GM18499 (cell line): ENCODE measurements at regions not wholly inside any gene's neighbourhood (a gene's known extent, or its start where the extent isn't known, plus 50 kb on each side); places are given as distances from the start of the nearest gene placed in this dataset.
"Not testable (repeated sequence)": the region's sequence is repeated elsewhere in the genome, so short reads cannot be mapped to it uniquely, and the experiment has no call there.

Experiments
- ATAC-seq: cut with Tn5 transposase; IDR thresholded peaks from one replicate; pipeline ENCODE4 v1.9.1; 2021; ENCODE audit warnings: moderate number of reproducible peaks; ENCODE audit not compliant: insufficient read depth, unreplicated experiment

GRCh38 chr3:20378315-20378714 is 192.3 kb upstream of the SGO1 start:
- no peak for ATAC-seq

- no peak for ATAC-seq
Observed at GRCh38 chr3:20376665-20377217, 190.7 kb upstream of the SGO1 start.

GRCh38 chr3:20375302-20375701 is 189.3 kb upstream of the SGO1 start:
- ATAC-seq: no peak

DNA sequence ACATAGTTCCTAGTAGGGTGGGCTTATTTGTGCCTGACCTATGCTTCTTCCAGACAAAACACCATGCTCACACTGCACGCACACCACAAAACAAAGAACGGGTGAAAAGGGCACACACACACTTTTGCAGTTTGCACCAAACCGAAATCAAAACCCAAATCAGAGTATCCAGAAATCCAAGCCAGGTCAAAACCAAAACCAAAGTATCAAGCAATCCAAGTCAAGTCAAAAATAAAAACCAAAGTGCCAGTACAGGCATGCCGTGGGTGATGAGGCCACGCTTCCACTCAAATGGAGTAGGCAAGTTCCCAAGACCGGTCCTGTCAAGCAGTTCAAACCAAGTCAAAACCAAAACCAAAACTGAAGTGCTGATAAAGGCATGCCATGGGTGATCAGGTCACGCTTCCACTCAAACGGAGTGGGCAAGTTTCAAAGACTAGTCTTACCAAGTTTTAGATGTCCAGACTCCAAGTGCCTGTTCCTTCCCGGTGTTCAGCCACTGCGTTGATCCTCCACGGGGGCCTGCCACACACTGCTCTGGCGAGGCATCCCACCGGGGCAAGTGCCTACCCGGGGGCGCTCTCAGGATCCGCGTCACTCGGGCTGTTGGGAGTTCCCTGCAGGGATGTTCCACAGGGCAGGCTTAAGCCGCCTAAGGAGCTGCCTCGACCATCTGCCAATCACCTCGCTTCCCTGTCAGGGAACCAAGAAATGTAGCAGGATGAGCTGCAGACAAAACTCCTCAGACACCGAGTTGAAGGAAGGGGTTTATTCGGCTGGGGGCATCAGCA is 184.5 kb upstream of the SGO1 start:
- ATAC-seq: not testable (repeated sequence)

- ATAC-seq: no peak
Observed at GRCh38 chr3:20361000-20361399, 175.0 kb upstream of the SGO1 start.

DNA sequence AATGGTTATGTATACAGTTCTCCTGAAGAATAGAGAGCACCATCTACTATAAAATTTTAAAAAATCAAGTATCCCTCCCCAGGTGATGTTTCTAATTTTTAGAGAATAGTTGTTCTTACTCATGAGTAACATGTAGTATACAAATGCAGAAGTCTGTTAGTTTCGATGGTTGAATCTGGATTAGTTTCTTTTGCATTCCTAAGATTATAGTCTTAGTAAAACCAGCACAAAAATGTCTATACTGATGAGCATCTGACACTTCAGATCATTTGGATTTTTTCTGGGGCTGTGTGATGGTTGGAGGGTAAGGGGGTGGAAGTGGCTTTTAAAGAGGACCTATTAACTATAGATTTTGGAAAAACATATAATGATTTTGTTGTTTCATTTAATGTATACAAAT is 167.3 kb upstream of the SGO1 start:
- no peak for ATAC-seq

- ATAC-seq: no peak
Observed at GRCh38 chr3:20352546-20353179, 166.7 kb upstream of the SGO1 start.

DNA sequence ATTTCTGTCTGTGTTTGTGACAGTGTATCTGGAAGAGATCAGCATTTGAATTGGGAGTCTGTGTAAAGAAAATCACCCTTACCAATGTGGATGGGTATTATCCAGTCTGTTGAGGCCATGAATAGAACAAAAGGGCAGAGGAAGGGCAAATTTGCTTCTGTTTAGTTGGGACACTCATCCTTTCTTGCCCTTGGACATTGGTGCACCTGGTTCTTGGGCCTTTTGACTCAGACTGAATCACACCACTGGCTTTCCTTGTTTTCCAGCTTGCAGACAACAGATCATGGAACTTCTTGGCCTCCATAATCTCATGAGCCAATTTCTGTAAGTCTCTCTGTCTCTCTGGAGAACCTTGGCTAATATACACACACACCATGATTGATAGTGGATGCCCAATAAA is 164.4 kb upstream of the SGO1 start:
- ATAC-seq: no peak

GRCh38 chr3:20346916-20347315 is 160.9 kb upstream of the SGO1 start:
- ATAC-seq: no peak

GRCh38 chr3:20346369-20346768 is 160.4 kb upstream of the SGO1 start:
- ATAC-seq: no peak

DNA sequence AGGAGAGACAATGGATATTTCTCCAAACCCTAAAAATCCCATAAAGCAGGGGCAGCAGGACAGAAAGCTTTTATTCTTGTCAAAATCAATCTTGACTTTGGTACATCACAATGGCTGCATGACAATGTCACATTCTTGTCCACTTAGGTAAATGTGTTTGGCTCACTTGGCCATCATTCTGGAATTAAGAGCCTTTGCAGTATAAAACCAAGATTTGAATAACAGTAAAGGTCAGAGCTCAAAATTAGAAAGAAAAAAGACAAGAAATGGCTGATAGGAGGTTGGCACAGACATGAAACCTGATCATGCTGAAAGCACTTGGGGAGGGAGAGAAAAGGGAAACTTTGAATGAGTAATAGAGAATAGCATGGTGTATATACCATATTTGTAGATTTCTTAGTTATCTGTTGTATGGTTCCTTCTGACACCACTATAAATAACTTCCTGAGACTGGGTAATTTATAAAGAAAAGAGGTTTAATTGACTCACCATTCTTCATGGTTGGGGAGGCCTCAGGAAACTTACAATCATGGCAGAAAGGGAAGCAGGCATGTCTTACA is 158.5 kb upstream of the SGO1 start:
- ATAC-seq: no peak

- ATAC-seq: no peak
Observed at GRCh38 chr3:20343790-20344189, 157.8 kb upstream of the SGO1 start.

- peak; percentile 85 for ATAC-seq
Observed at GRCh38 chr3:20340324-20340928, 154.4 kb upstream of the SGO1 start.

DNA sequence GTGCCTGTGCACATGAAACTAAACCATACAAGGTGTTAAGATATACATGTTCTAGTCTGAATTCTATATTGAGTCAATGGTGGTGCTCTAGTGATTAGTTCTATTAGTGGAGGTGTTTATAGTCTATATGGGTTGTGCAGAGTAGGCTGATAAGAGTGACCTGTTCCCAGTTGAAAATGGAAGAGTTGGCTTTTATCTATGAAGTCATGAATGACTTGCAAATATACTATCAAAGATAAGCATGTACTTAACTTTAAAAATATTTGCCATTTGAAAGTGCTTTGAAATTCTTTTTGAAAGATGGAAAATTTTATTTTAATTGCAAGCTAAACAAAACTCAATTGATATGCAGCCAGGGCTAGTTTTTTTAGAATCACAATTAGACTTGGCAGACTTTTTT is 150.6 kb upstream of the SGO1 start:
- ATAC-seq: no peak

DNA sequence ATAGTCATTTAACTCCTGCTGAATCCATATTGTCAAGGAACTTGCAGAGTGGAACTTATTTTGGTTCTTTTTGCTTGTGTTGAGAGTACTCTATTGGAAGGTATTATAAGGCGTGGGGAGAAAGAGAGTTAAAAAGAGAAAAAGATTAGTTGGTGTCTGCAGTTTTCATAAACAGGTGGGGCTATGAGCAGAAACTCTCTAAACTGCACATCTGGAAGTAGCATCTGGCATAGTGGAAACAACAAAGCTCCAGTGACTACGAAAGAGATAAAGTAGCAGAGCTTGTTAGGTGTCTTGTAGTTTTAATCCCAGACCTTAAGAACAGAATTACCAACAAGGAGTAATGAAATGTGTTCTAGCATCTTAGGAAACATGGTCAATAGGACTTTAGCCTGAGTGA is 148.8 kb upstream of the SGO1 start:
- no peak for ATAC-seq

DNA sequence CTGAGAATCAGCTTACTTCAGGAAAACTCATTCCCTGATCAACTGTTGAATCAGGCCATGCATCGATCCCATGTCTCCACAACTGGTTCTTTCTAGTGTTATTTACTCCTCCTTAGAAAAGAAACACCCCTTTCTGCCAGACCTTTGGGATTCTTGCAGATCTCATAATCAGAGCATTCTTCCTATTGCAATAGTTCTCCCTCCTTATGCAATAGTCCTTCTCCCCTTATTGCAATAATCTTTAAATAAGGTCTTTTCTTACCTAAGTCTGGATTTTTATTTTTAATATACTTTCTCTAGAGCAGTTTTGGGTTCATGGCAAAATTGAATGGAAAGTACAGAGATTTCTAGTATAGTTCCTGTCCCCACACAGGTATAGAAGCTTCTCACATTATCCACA is 141.9 kb upstream of the SGO1 start:
- ATAC-seq: no peak

GRCh38 chr3:20326541-20326940 is 140.5 kb upstream of the SGO1 start:
- ATAC-seq: no peak

GRCh38 chr3:20325563-20325962 is 139.6 kb upstream of the SGO1 start:
- ATAC-seq: no peak

DNA sequence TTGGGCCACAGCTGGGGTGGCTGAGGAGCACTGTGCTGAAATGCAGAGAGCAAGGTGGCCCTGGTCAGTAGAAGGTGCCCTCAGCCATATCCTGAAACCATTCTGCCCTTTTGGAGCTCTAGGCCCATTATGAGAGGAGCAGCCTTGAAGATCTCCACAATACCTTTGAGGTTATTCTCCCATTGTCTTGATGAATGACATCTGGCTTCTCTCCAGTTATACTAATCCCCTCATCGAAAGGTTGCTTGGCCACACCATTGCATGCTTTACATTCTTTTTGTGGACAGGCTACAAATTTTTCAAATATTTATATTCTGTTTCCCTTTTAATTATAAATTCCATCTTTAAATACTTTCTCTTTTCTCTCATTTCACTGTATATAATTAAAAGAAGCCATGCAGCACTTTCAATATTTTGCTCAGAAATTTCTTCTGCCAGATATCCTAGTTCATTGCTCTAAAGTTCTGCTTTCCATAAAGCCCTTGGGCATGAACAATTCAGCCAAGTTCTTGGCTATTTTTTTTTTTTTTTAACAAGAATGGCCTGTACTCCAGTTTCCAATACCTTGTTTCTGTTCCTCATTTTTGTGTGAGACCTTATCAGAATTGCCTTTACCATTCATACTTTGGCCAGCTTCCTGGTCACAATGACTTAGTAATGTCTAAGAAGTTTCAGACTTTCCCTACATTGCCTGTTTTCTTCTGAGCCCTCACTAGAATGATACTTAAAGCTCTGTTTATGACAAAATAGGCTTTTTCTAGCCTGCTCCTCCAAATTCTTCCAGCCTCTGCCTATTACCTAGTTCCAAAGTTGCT is 138.9 kb upstream of the SGO1 start:
- peak; percentile 100 for ATAC-seq

- ATAC-seq: no peak
Observed at GRCh38 chr3:20323307-20323927, 137.4 kb upstream of the SGO1 start.
